CD8-positive, alpha-beta memory T cell (primary cell): ENCODE measurements at regions not wholly inside any gene's neighbourhood (a gene's known extent, or its start where the extent isn't known, plus 50 kb on each side); places are given as distances from the start of the nearest gene placed in this dataset.

Source experiments
- CTCF ChIA-PET: fragments of 350-600 bp; sonication (Branson Sonifier 250); formaldehyde crosslinking; loops from one replicate; lab custom pipeline; 2021; ENCODE audit warnings: antibody characterized with exemption; lab: Charles Lee
- POLR2A ChIA-PET: fragments of 350-600 bp; sonication (Branson Sonifier 250); formaldehyde crosslinking; loops from one replicate; lab custom pipeline; 2021; ENCODE audit warnings: antibody characterized with exemption; lab: Charles Lee
- DNase-seq, 5 donors: peaks; one replicate each; pipeline versions ENCODE4 v3.0.0 to v3.0.0-alpha.2; 2020 to 2022; ENCODE audit warnings: mixed read lengths in 1 of 5
- H3K27ac ChIP-seq: one replicate; pipeline ENCODE4 v1.7.0; 2013; ENCODE audit warnings: low read depth, mild to moderate bottlenecking, low read length, moderate library complexity
- H3K27me3 ChIP-seq: 2 replicates; pipeline ENCODE4 v1.7.0; 2013; ENCODE audit warnings: low read length, mild to moderate bottlenecking; ENCODE audit not compliant: insufficient read depth, poor library complexity, severe bottlenecking
- H3K36me3 ChIP-seq: 2 replicates; pipeline ENCODE4 v1.7.0; 2013; ENCODE audit warnings: mild to moderate bottlenecking, low read length, moderate library complexity; ENCODE audit not compliant: insufficient read depth
- H3K4me1 ChIP-seq: 2 replicates; pipeline ENCODE4 v1.7.0; 2013; ENCODE audit warnings: mild to moderate bottlenecking, low read length, moderate library complexity; ENCODE audit not compliant: insufficient read depth
- H3K4me3 ChIP-seq: 2 replicates; pipeline ENCODE4 v1.7.0; 2013; ENCODE audit warnings: mild to moderate bottlenecking, low read length
- H3K9me3 ChIP-seq: 2 replicates; pipeline ENCODE4 v1.7.0; 2013; ENCODE audit warnings: mild to moderate bottlenecking, low read length
- H3K27ac Mint-ChIP-seq, 8 donors: one replicate each; pipeline ENCODE4 v1.8.0; 2020 to 2021; ENCODE audit warnings: mixed read lengths in 8 of 8, mild to moderate bottlenecking in 6 of 8, inconsistent platforms in 3 of 8, moderate library complexity in 3 of 8
- H3K27me3 Mint-ChIP-seq, 2 donors: one replicate each; pipeline ENCODE4 v1.8.0; 2020 to 2021; ENCODE audit warnings: mixed read lengths in 2 of 2, mild to moderate bottlenecking in 1 of 2, moderate library complexity in 1 of 2
- H3K36me3 Mint-ChIP-seq, 3 donors: one replicate each; pipeline ENCODE4 v1.8.0; 2020 to 2021; ENCODE audit warnings: mixed read lengths in 3 of 3, inconsistent platforms in 1 of 3, mild to moderate bottlenecking in 1 of 3
- H3K4me1 Mint-ChIP-seq, 3 donors: one replicate each; pipeline ENCODE4 v1.8.0; 2020 to 2021; ENCODE audit warnings: mixed read lengths in 3 of 3, inconsistent platforms in 1 of 3, mild to moderate bottlenecking in 1 of 3
- H3K4me3 Mint-ChIP-seq, 7 donors: one replicate each; pipeline ENCODE4 v1.8.0; 2020 to 2021; ENCODE audit warnings: mixed read lengths in 7 of 7, mild to moderate bottlenecking in 6 of 7, moderate library complexity in 4 of 7, inconsistent platforms in 2 of 7
- H3K9me3 Mint-ChIP-seq, 5 donors: one replicate each; pipeline ENCODE4 v1.8.0; 2020 to 2022; ENCODE audit warnings: mixed read lengths in 5 of 5, mild to moderate bottlenecking in 3 of 5, moderate library complexity in 2 of 5, inconsistent platforms in 1 of 5

- H3K27ac Mint-ChIP-seq = peak overlapping the region in 1 of 8 donors; percentile 34
- peaks cover 4 to 32% of the 10 kb centered on the region in 2 donors for H3K27me3 Mint-ChIP-seq
- H3K4me1 Mint-ChIP-seq = no peaks in the 10 kb centered on the region
- Histone ChIP-seq H3K4me3 (no peak overlapping the region), H3K9me3 (no peaks in the 10 kb centered on the region), H3K4me1 (no peaks in the 10 kb centered on the region), H3K27ac (no peak overlapping the region), H3K36me3 (no peaks in the 10 kb centered on the region), H3K27me3 (no peaks in the 10 kb centered on the region)
- H3K36me3 Mint-ChIP-seq = no peaks in the 10 kb centered on the region
- POLR2A ChIA-PET = no interaction called here
- CTCF ChIA-PET = no interaction called here
- H3K4me3 Mint-ChIP-seq = no peak overlapping the region
- no peak for DNase-seq
- no peaks in the 10 kb centered on the region for H3K9me3 Mint-ChIP-seq
Measured at GRCh38 chr10:69693886-69694285, 63.8 kb downstream of the FAM241B start.

DNA sequence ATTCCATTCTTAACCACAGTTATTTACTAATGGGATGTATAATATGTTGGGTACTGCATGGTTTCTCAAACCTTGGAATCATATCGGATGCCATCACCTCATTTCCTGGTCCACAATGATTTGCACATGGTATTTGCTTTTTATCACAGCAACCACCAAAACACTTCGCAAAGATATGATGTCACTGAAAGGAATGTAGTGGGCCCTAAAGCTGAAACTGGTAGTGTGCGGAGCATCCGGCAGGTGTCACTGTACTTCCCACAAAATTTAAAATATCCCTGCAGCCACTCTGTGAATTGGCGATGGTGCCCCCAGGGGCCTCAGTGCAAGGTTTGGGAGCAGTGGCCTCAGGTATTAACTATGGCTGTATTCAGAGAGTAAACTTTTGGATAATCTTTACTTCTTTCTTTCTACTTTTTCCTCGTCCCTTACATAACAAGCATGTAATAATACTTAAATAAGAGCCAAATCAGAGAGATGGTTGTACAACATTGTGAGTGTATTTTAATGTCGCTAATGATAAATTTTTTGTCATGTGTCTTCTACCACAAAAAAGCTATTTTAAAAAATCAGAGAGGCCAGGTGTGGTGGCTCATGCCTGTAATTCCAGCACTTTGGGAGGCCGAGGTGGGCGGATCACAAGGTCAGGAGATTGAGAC lies 66.2 kb downstream of the FAM241B start:
- no peak for DNase-seq
- POLR2A ChIA-PET = no interaction called here
- Histone ChIP-seq H3K36me3 (no peaks in the 10 kb centered on the region), H3K4me3 (no peak overlapping the region), H3K27ac (no peak overlapping the region), H3K9me3 (no peaks in the 10 kb centered on the region), H3K27me3 (no peaks in the 10 kb centered on the region), H3K4me1 (no peaks in the 10 kb centered on the region)
- H3K4me1 Mint-ChIP-seq = no peaks in the 10 kb centered on the region
- H3K36me3 Mint-ChIP-seq = no peaks in the 10 kb centered on the region
- peaks cover 4 to 26% of the 10 kb centered on the region in 2 donors for H3K27me3 Mint-ChIP-seq
- H3K4me3 Mint-ChIP-seq = no peak overlapping the region
- no peak overlapping the region for H3K27ac Mint-ChIP-seq
- H3K9me3 Mint-ChIP-seq = no peaks in the 10 kb centered on the region
- CTCF ChIA-PET = interaction anchor here (0.9 to 1.4 kb wide), 2 partner anchors 15 to 18 kb away, joined by 3 to 5 read pairs; no protein-coding TSS in a partner anchor

- Histone ChIP-seq H3K27me3 (no peaks in the 10 kb centered on the region), H3K9me3 (no peaks in the 10 kb centered on the region), H3K36me3 (no peaks in the 10 kb centered on the region), H3K4me1 (no peaks in the 10 kb centered on the region), H3K4me3 (no peak overlapping the region), H3K27ac (no peak overlapping the region)
- POLR2A ChIA-PET = no interaction called here
- Mint-ChIP-seq H3K9me3 (no peaks in the 10 kb centered on the region), H3K36me3 (no peaks in the 10 kb centered on the region), H3K27me3 (peaks cover 4 to 31% of the 10 kb centered on the region in 2 donors), H3K27ac (no peak overlapping the region), H3K4me3 (no peak overlapping the region), H3K4me1 (no peaks in the 10 kb centered on the region)
- CTCF ChIA-PET = interaction anchor here (0.9 to 1.4 kb wide), 2 partner anchors 15 to 17 kb away, joined by 3 to 5 read pairs; no protein-coding TSS in a partner anchor
- DNase-seq = no peak
Measured at GRCh38 chr10:69697006-69697405, 67.0 kb downstream of the FAM241B start.

GRCh38 chr10:69703256-69703655 lies 73.2 kb downstream of the FAM241B start:
- Histone ChIP-seq H3K9me3 (no peaks in the 10 kb centered on the region), H3K27me3 (no peaks in the 10 kb centered on the region), H3K4me3 (no peak overlapping the region), H3K4me1 (no peaks in the 10 kb centered on the region), H3K36me3 (no peaks in the 10 kb centered on the region), H3K27ac (no peak overlapping the region)
- Mint-ChIP-seq H3K27me3 (peaks cover 8 to 48% of the 10 kb centered on the region in 2 donors), H3K9me3 (peaks cover 0 to 11% (median 8%) of the 10 kb centered on the region in 5 donors), H3K27ac (no peak overlapping the region), H3K4me3 (no peak overlapping the region), H3K4me1 (no peaks in the 10 kb centered on the region), H3K36me3 (peaks cover 0 to 5% (median 1%) of the 10 kb centered on the region in 3 donors)
- ChIA-PET CTCF (no interaction called here), POLR2A (no interaction called here)
- DNase-seq = no peak

DNA sequence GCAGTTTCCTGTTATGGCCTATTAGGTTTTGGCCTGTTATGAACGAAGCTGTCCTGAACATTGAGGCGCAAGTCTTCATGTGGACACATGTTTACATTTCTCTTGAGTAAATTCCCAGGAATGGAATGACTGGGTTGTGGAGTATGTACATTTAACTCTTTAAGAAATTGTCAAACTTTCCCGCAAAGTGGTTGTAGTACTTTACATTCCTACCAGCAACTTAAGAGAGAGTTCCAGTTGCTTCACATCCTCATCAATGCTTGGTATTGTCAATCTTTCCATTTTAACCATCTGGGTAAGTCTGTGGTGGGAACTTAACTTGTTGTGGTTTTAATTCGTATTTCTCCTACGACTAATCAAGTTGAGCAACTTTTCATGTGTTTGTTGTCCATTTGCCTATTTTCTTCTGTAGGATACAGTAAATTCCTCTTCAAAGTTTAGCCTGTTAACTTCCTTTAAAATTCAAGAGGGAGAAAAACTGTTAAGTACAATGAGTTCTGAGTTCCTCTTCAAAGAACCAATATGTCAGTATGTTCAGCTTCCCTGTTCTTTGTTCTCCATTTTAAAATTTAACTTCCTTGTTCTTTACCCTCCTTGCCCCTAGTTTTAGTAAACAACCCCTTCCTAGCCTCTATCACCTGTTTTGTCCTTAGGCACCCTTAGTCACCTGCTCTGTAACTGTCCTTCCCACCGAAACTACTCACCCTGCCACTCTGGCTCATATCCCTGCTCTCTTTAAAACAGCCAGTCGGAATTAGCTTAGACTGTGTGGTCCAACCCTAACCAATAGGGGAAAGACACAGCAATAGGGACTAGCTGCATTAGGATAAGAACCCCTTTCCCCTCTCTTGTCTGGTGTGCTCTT lies 74.0 kb downstream of the FAM241B start:
- no peak overlapping the region for H3K27ac ChIP-seq
- H3K9me3 ChIP-seq = no peaks in the 10 kb centered on the region
- Mint-ChIP-seq H3K27ac (no peak overlapping the region), H3K36me3 (peaks cover 0 to 5% (median 1%) of the 10 kb centered on the region in 3 donors), H3K4me1 (no peaks in the 10 kb centered on the region), H3K27me3 (peaks cover 11 to 55% of the 10 kb centered on the region in 2 donors), H3K9me3 (peaks cover 0 to 11% (median 9%) of the 10 kb centered on the region in 5 donors), H3K4me3 (no peak overlapping the region)
- CTCF ChIA-PET = no interaction called here
- no peak overlapping the region for H3K4me3 ChIP-seq
- no peak for DNase-seq
- no peaks in the 10 kb centered on the region for H3K4me1 ChIP-seq
- POLR2A ChIA-PET = no interaction called here
- H3K27me3 ChIP-seq = no peaks in the 10 kb centered on the region
- H3K36me3 ChIP-seq = no peaks in the 10 kb centered on the region

DNA sequence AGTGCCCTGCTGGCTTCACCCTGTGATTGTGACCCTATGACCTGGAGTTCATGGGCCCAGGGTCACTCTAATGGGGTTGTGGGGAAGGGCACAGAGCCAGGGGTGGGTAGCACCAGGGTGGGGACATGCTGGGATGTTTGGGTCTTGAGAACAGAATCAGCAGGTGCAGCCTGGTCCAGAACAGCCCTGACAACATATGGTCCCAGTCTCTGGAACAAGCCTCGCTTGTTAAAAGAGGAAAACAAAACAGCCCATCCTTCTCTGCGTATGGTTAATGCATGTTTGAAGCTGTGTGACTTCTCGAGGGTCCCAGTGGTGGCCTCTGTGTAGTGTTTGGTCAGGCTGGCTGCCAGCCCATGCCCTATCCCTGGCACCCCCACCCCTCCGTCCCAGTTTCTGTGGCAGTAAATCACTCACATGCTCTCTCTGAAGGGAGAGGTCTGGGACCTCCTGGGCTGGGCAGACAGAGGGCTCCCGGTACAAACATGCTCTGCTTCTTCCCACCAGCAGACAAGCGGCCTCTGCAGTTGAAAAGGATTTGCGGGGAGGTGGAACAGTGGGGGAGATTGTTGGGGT lies 79.4 kb downstream of the FAM241B start:
- no peak overlapping the region for H3K4me3 Mint-ChIP-seq
- CTCF ChIA-PET = no interaction called here

GRCh38 chr10:69710008-69710888 lies 80.2 kb downstream of the FAM241B start:
- Histone ChIP-seq H3K36me3 (no peaks in the 10 kb centered on the region), H3K9me3 (no peaks in the 10 kb centered on the region), H3K4me3 (no peak overlapping the region), H3K27me3 (no peaks in the 10 kb centered on the region), H3K4me1 (no peaks in the 10 kb centered on the region), H3K27ac (no peak overlapping the region)
- no peak for DNase-seq
- H3K27ac Mint-ChIP-seq = peak overlapping the region in 1 of 8 donors; percentile 27
- no peak overlapping the region for H3K4me3 Mint-ChIP-seq
- H3K27me3 Mint-ChIP-seq = peaks cover 23 to 74% of the 10 kb centered on the region in 2 donors
- no peaks in the 10 kb centered on the region for H3K4me1 Mint-ChIP-seq
- H3K9me3 Mint-ChIP-seq = peaks cover 0 to 7% (median 2%) of the 10 kb centered on the region in 5 donors
- ChIA-PET POLR2A (no interaction called here), CTCF (no interaction called here)
- H3K36me3 Mint-ChIP-seq = no peaks in the 10 kb centered on the region

More for the DNA sequence above, 79.4 kb downstream of the FAM241B start:
- Histone ChIP-seq H3K4me1 (no peaks in the 10 kb centered on the region), H3K27me3 (no peaks in the 10 kb centered on the region), H3K27ac (no peak overlapping the region), H3K9me3 (no peaks in the 10 kb centered on the region), H3K36me3 (no peaks in the 10 kb centered on the region), H3K4me3 (no peak overlapping the region)
- POLR2A ChIA-PET = no interaction called here
- no peak for DNase-seq
- Mint-ChIP-seq H3K9me3 (peaks cover 0 to 7% (median 5%) of the 10 kb centered on the region in 5 donors), H3K27ac (no peak overlapping the region), H3K27me3 (peaks cover 23 to 73% of the 10 kb centered on the region in 2 donors), H3K36me3 (no peaks in the 10 kb centered on the region), H3K4me1 (no peaks in the 10 kb centered on the region)
